ENCODE measurements at regions not wholly inside any gene's neighbourhood (a gene's known extent, or its start where the extent isn't known, plus 50 kb on each side); places are given as distances from the start of the nearest gene placed in this dataset.

GRCh38 chr11:106475181-106475580 lies 397.7 kb downstream of the AASDHPPT start:
- TF ChIP-seq CTCF (IDR thresholded peaks at IDR 0.05), result no peak
- TF ChIP-seq POLR2A (IDR thresholded peaks at IDR 0.05), result no peak
